ENCODE measurements at regions not wholly inside any gene's neighbourhood (a gene's known extent, or its start where the extent isn't known, plus 50 kb on each side); places are given as distances from the start of the nearest gene placed in this dataset.

DNA sequence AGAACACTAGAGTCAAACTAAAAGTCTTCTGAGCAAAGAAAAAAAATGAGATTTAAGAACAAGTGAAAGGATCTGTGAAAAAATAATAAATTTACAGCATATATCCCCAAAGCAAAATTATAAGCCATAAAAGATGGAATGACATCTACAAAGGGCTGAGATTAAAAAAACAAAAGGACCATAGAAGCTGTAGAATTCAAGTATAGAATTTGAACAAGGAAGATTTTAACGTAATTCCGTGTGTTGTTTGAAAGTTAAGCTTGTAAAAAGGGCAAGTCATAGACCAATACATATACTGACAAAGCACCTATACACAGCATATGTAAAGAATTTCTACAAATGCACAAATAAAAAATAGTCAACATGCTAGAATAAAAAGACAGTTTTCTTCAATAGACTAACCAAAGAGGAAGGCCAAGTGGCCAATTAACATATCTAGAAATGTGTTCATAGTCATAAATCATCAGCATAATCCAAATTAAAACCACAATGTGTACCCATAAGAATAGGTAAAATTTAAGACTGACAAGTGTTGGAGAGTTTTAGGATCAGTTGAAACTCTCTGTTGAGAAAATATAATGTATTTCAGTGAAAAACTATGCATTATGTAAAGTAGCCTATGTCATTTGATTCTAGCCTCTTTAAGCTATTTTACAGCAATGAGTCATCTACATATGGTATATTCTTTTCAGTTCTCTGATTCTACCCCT, 674.9 kb downstream of the OLFM4 start:
- TF ChIP-seq, protein P1, sequence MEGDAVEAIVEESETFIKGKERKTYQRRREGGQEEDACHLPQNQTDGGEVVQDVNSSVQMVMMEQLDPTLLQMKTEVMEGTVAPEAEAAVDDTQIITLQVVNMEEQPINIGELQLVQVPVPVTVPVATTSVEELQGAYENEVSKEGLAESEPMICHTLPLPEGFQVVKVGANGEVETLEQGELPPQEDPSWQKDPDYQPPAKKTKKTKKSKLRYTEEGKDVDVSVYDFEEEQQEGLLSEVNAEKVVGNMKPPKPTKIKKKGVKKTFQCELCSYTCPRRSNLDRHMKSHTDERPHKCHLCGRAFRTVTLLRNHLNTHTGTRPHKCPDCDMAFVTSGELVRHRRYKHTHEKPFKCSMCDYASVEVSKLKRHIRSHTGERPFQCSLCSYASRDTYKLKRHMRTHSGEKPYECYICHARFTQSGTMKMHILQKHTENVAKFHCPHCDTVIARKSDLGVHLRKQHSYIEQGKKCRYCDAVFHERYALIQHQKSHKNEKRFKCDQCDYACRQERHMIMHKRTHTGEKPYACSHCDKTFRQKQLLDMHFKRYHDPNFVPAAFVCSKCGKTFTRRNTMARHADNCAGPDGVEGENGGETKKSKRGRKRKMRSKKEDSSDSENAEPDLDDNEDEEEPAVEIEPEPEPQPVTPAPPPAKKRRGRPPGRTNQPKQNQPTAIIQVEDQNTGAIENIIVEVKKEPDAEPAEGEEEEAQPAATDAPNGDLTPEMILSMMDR (IDR thresholded peaks at IDR 0.05) = no peak
- no peak for TF ChIP-seq POLR2A (IDR thresholded peaks at IDR 0.05)
